ENCODE measurements at regions not wholly inside any gene's neighbourhood (a gene's known extent, or its start where the extent isn't known, plus 50 kb on each side); places are given as distances from the start of the nearest gene placed in this dataset.

- no peak for TF ChIP-seq POLR2AphosphoS5 (IDR thresholded peaks at IDR 0.05; ENCODE audit: borderline replicate concordance, low read depth, low read length)
- no peak for TF ChIP-seq EZH2 (IDR thresholded peaks at IDR 0.05)
These were observed 1088.3 kb upstream of the SEL1L start for GRCh38 chr14:82621881-82622450.
